ENCODE measurements at regions not wholly inside any gene's neighbourhood (a gene's known extent, or its start where the extent isn't known, plus 50 kb on each side); places are given as distances from the start of the nearest gene placed in this dataset.

DNA sequence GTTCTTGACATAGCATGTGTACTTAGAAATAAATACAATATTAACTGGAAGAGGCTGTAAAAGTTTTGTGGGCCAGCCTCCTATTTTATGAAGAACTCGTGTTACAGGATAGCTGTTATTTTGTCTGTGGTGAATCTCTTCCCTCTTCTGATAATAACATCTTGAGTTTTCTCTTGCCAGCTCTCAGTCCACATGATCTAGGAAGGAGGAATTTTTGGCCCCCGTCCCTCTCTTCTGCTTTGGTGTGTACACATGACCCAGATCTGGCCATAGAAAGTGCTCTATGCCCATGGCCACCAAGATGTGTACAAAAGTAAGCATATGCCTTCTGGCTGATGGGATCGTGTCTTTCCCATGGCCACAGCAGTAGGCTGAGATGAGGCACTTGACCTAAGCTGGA lies 108.0 kb upstream of the LEF1 start:
- TF ChIP-seq, protein P1, sequence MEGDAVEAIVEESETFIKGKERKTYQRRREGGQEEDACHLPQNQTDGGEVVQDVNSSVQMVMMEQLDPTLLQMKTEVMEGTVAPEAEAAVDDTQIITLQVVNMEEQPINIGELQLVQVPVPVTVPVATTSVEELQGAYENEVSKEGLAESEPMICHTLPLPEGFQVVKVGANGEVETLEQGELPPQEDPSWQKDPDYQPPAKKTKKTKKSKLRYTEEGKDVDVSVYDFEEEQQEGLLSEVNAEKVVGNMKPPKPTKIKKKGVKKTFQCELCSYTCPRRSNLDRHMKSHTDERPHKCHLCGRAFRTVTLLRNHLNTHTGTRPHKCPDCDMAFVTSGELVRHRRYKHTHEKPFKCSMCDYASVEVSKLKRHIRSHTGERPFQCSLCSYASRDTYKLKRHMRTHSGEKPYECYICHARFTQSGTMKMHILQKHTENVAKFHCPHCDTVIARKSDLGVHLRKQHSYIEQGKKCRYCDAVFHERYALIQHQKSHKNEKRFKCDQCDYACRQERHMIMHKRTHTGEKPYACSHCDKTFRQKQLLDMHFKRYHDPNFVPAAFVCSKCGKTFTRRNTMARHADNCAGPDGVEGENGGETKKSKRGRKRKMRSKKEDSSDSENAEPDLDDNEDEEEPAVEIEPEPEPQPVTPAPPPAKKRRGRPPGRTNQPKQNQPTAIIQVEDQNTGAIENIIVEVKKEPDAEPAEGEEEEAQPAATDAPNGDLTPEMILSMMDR (IDR thresholded peaks at IDR 0.05) = no peak
- TF ChIP-seq EZH2phosphoT487 (IDR thresholded peaks at IDR 0.05; ENCODE audit: borderline replicate concordance, low read depth) (no peak), YY1 (IDR thresholded peaks at IDR 0.05; ENCODE audit: low read depth) (no peak), RAD21 (IDR thresholded peaks at IDR 0.05; ENCODE audit: low read length) (no peak), POLR2AphosphoS5 (IDR thresholded peaks at IDR 0.05; ENCODE audit: low read depth, low read length) (no peak), MXI1 (IDR thresholded peaks at IDR 0.05; ENCODE audit: low read depth, low read length) (no peak), EP300 (IDR thresholded peaks at IDR 0.05; ENCODE audit: borderline replicate concordance in 1 of 2, low read depth in 1 of 2, low read length in 1 of 2) (no peak), RFX5 (IDR thresholded peaks at IDR 0.05; ENCODE audit: low read length) (no peak), TCF12 (IDR thresholded peaks at IDR 0.05) (no peak), TAF1 (IDR thresholded peaks at IDR 0.05; ENCODE audit: borderline replicate concordance, low read depth, low read length) (no peak)
- TF ChIP-seq, protein P2, sequence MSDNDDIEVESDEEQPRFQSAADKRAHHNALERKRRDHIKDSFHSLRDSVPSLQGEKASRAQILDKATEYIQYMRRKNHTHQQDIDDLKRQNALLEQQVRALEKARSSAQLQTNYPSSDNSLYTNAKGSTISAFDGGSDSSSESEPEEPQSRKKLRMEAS (IDR thresholded peaks at IDR 0.05; ENCODE audit: low read depth) = no peak
- TF ChIP-seq, protein P3, sequence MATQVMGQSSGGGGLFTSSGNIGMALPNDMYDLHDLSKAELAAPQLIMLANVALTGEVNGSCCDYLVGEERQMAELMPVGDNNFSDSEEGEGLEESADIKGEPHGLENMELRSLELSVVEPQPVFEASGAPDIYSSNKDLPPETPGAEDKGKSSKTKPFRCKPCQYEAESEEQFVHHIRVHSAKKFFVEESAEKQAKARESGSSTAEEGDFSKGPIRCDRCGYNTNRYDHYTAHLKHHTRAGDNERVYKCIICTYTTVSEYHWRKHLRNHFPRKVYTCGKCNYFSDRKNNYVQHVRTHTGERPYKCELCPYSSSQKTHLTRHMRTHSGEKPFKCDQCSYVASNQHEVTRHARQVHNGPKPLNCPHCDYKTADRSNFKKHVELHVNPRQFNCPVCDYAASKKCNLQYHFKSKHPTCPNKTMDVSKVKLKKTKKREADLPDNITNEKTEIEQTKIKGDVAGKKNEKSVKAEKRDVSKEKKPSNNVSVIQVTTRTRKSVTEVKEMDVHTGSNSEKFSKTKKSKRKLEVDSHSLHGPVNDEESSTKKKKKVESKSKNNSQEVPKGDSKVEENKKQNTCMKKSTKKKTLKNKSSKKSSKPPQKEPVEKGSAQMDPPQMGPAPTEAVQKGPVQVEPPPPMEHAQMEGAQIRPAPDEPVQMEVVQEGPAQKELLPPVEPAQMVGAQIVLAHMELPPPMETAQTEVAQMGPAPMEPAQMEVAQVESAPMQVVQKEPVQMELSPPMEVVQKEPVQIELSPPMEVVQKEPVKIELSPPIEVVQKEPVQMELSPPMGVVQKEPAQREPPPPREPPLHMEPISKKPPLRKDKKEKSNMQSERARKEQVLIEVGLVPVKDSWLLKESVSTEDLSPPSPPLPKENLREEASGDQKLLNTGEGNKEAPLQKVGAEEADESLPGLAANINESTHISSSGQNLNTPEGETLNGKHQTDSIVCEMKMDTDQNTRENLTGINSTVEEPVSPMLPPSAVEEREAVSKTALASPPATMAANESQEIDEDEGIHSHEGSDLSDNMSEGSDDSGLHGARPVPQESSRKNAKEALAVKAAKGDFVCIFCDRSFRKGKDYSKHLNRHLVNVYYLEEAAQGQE (IDR thresholded peaks at IDR 0.05; ENCODE audit: low read depth, low read length) = no peak
- TF ChIP-seq, protein P4, sequence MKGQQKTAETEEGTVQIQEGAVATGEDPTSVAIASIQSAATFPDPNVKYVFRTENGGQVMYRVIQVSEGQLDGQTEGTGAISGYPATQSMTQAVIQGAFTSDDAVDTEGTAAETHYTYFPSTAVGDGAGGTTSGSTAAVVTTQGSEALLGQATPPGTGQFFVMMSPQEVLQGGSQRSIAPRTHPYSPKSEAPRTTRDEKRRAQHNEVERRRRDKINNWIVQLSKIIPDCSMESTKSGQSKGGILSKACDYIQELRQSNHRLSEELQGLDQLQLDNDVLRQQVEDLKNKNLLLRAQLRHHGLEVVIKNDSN (IDR thresholded peaks at IDR 0.05; ENCODE audit: borderline replicate concordance, low read depth) = no peak
- TF ChIP-seq, protein P5, sequence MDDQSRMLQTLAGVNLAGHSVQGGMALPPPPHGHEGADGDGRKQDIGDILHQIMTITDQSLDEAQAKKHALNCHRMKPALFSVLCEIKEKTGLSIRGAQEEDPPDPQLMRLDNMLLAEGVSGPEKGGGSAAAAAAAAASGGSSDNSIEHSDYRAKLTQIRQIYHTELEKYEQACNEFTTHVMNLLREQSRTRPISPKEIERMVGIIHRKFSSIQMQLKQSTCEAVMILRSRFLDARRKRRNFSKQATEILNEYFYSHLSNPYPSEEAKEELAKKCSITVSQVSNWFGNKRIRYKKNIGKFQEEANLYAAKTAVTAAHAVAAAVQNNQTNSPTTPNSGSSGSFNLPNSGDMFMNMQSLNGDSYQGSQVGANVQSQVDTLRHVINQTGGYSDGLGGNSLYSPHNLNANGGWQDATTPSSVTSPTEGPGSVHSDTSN (IDR thresholded peaks at IDR 0.05) = no peak
